SK-N-SH treated with all-trans-retinoic acid at 6 μM for 48 hours (cell line): ENCODE measurements at regions not wholly inside any gene's neighbourhood (a gene's known extent, or its start where the extent isn't known, plus 50 kb on each side); places are given as distances from the start of the nearest gene placed in this dataset.

Experiments
- ATAC-seq: fragments of 200-7000 bp; cut with Tn5 transposase; 3 replicates; pipeline ENCODE4 v1.9.1; 2020; ENCODE audit warnings: mild to moderate bottlenecking, moderate library complexity
- ARNTL ChIP-seq: fragments of 450-650 bp; formaldehyde crosslinking; IDR thresholded peaks from 2 replicates; pipeline ENCODE4 v1.5.0; 2020; ENCODE audit warnings: low read depth, mild to moderate bottlenecking, moderate library complexity, borderline replicate concordance
- BACH2 ChIP-seq: fragments of 250-450 bp; sonication (Bioruptor Pico); IDR thresholded peaks from 2 replicates; pipeline ENCODE4 v1.9.0; 2021; ENCODE audit warnings: mild to moderate bottlenecking, borderline replicate concordance
- CREB5 ChIP-seq: fragments of 250-450 bp; sonication (Bioruptor Pico); IDR thresholded peaks from 2 replicates; pipeline ENCODE4 v1.5.1; 2020; ENCODE audit warnings: low read depth, mild to moderate bottlenecking, moderate library complexity
- CSDC2 ChIP-seq: fragments of 250-450 bp; sonication (Bioruptor Pico); IDR thresholded peaks from 2 replicates; pipeline ENCODE4 v1.5.0; 2020; ENCODE audit warnings: mild to moderate bottlenecking, moderate library complexity
- CSRNP3 ChIP-seq: fragments of 250-450 bp; sonication (Bioruptor Pico); IDR thresholded peaks from 2 replicates; pipeline ENCODE4 v1.5.1; 2021; ENCODE audit warnings: mild to moderate bottlenecking, moderate library complexity
- ESRRG ChIP-seq: fragments of 250-450 bp; sonication (Bioruptor Pico); IDR thresholded peaks from 2 replicates; pipeline ENCODE4 v1.6.1; 2021; ENCODE audit warnings: mild to moderate bottlenecking
- GLIS3 ChIP-seq: fragments of 250-450 bp; sonication (Bioruptor Pico); IDR thresholded peaks from 2 replicates; pipeline ENCODE4 v1.5.0; 2020; ENCODE audit warnings: mild to moderate bottlenecking, moderate library complexity
- ISL1 ChIP-seq: fragments of 250-450 bp; sonication (Bioruptor Pico); IDR thresholded peaks from 2 replicates; pipeline ENCODE4 v2.1.2; 2022; ENCODE audit warnings: mild to moderate bottlenecking, moderate library complexity
- OSR1 ChIP-seq: fragments of 250-450 bp; sonication (Bioruptor Pico); IDR thresholded peaks from 2 replicates; pipeline ENCODE4 v1.8.0; 2022; ENCODE audit warnings: moderate library complexity, mild to moderate bottlenecking, inconsistent platforms
- PATZ1 ChIP-seq: fragments of 250-450 bp; sonication (Bioruptor Pico); IDR thresholded peaks from 2 replicates; pipeline ENCODE4 v1.8.0; 2020; ENCODE audit warnings: mild to moderate bottlenecking, moderate library complexity, borderline replicate concordance
- PPARA ChIP-seq: fragments of 250-450 bp; sonication (Bioruptor Pico); IDR thresholded peaks from 2 replicates; pipeline ENCODE4 v1.5.0; 2020; ENCODE audit warnings: mild to moderate bottlenecking, borderline replicate concordance
- SNAI2 ChIP-seq: fragments of 250-450 bp; sonication (Bioruptor Pico); IDR thresholded peaks from 2 replicates; pipeline ENCODE4 v1.5.0; 2020; ENCODE audit warnings: mild to moderate bottlenecking, moderate library complexity
- TCF4 ChIP-seq: fragments of 250-450 bp; sonication (Bioruptor Pico); IDR thresholded peaks from 2 replicates; pipeline ENCODE4 v1.8.0; 2021; ENCODE audit warnings: mild to moderate bottlenecking, moderate library complexity, borderline replicate concordance
- TOX ChIP-seq: fragments of 250-450 bp; sonication (Bioruptor Pico); IDR thresholded peaks from 2 replicates; pipeline ENCODE4 v1.8.0; 2021; ENCODE audit warnings: mild to moderate bottlenecking, moderate library complexity, borderline replicate concordance
- TSHZ2 ChIP-seq: fragments of 250-450 bp; sonication (Bioruptor Pico); IDR thresholded peaks from 2 replicates; pipeline ENCODE4 v1.5.0; 2020; ENCODE audit warnings: mild to moderate bottlenecking, moderate library complexity
- ZC3H10 ChIP-seq: fragments of 250-450 bp; sonication (Bioruptor Pico); IDR thresholded peaks from 2 replicates; pipeline ENCODE4 v1.5.1; 2021; ENCODE audit warnings: mild to moderate bottlenecking, moderate library complexity
- ZFP3 ChIP-seq: fragments of 250-450 bp; sonication (Bioruptor Pico); IDR thresholded peaks from 2 replicates; pipeline ENCODE4 v1.5.0; 2020; ENCODE audit warnings: mild to moderate bottlenecking, moderate library complexity
- ZFP30 ChIP-seq: fragments of 450-650 bp; formaldehyde crosslinking; IDR thresholded peaks from 2 replicates; pipeline ENCODE4 v1.5.0; 2022; ENCODE audit warnings: mild to moderate bottlenecking, moderate library complexity
- ZNF565 ChIP-seq: fragments of 450-650 bp; formaldehyde crosslinking; conservative IDR thresholded peaks from 2 replicates; pipeline ENCODE4 v1.5.0; 2020; ENCODE audit warnings: low read depth, mild to moderate bottlenecking, moderate library complexity
- ZNF70 ChIP-seq: fragments of 450-650 bp; formaldehyde crosslinking; IDR thresholded peaks from 2 replicates; pipeline ENCODE4 v1.5.0; 2020; ENCODE audit warnings: mild to moderate bottlenecking, moderate library complexity
- ZNF8 ChIP-seq: fragments of 450-650 bp; formaldehyde crosslinking; IDR thresholded peaks from 2 replicates; pipeline ENCODE4 v1.5.0; 2020; ENCODE audit warnings: mild to moderate bottlenecking, moderate library complexity

GRCh38 chr7:130931423-130931822 is 197.4 kb upstream of the KLF14 start:
- ATAC-seq: no peak

GRCh38 chr7:130932088-130932487 is 198.1 kb upstream of the KLF14 start:
- 0 out of 3 replicates have a peak, but pooled peaks have one; percentile 9 for ATAC-seq
- no peak for TF ChIP-seq ZNF70 (CRISPR knock-in tag)
- no peak for TF ChIP-seq ISL1 (CRISPR knock-in tag)
- TF ChIP-seq OSR1 (CRISPR knock-in tag): no peak
- TF ChIP-seq ZNF565 (CRISPR knock-in tag): no peak
- no peak for TF ChIP-seq ZC3H10
- TF ChIP-seq TCF4 (CRISPR knock-in tag): no peak
- TF ChIP-seq ARNTL (CRISPR knock-in tag): no peak
- TF ChIP-seq CSRNP3 (CRISPR knock-in tag): no peak
- no peak for TF ChIP-seq ZFP30 (CRISPR knock-in tag)
- TF ChIP-seq ZNF8 (CRISPR knock-in tag): no peak
- TF ChIP-seq SNAI2 (CRISPR knock-in tag): no peak
- TF ChIP-seq PPARA (CRISPR knock-in tag): no peak
- no peak for TF ChIP-seq ZFP3 (CRISPR knock-in tag)
- no peak for TF ChIP-seq TOX (CRISPR knock-in tag)
- TF ChIP-seq ESRRG: no peak

More at GRCh38 chr7:130931423-130931822, 197.4 kb upstream of the KLF14 start:
- TF ChIP-seq BACH2 (CRISPR knock-in tag) (no peak), TOX (CRISPR knock-in tag) (no peak), ZNF8 (CRISPR knock-in tag) (no peak), CSRNP3 (CRISPR knock-in tag) (no peak), ZNF565 (CRISPR knock-in tag) (no peak), TSHZ2 (CRISPR knock-in tag) (no peak), PATZ1 (CRISPR knock-in tag) (no peak), GLIS3 (CRISPR knock-in tag) (no peak), ARNTL (CRISPR knock-in tag) (no peak), CSDC2 (no peak), ESRRG (no peak), ZFP30 (CRISPR knock-in tag) (no peak), TCF4 (CRISPR knock-in tag) (no peak), ZNF70 (CRISPR knock-in tag) (no peak), CREB5 (CRISPR knock-in tag) (no peak), ZC3H10 (no peak), ZFP3 (CRISPR knock-in tag) (no peak)
